Testis (tissue), 2 donors: ENCODE measurements at regions not wholly inside any gene's neighbourhood (a gene's known extent, or its start where the extent isn't known, plus 50 kb on each side); places are given as distances from the start of the nearest gene placed in this dataset.

Experiments used
- DNase-seq: peaks from one replicate; pipeline ENCODE4 v3.0.0-alpha.2; 2019
- H3K27ac ChIP-seq, 2 donors: fragments of 200-600 bp; sonication (generic); one replicate each; pipeline ENCODE4 v1.5.1; 2019
- H3K27me3 ChIP-seq: fragments of 200-600 bp; sonication (generic); one replicate; pipeline ENCODE4 v1.5.1; 2019
- H3K36me3 ChIP-seq: fragments of 200-600 bp; sonication (generic); one replicate; pipeline ENCODE4 v1.5.1; 2017; ENCODE audit warnings: low read depth; ENCODE audit errors: missing control alignments
- H3K4me1 ChIP-seq: fragments of 200-600 bp; sonication (generic); one replicate; pipeline ENCODE4 v1.5.1; 2019
- H3K4me3 ChIP-seq, 2 donors: fragments of 200-600 bp; sonication (generic); one replicate each; pipeline ENCODE4 v1.5.1; 2017 to 2019
- H3K9me3 ChIP-seq: fragments of 200-600 bp; sonication (generic); one replicate; pipeline ENCODE4 v1.5.1; 2017
- POLR2A ChIP-seq: fragments of 450-650 bp; IDR thresholded peaks from one replicate; pipeline ENCODE4 v1.6.1; 2017; ENCODE audit warnings: antibody characterized with exemption, mild to moderate bottlenecking, moderate library complexity
- WGBS, 2 donors: methylation state at CpG; one replicate each; pipeline ENCODE4 v1.1.5; 2018; 5-methylcytosine and 5-hydroxymethylcytosine counted together
- intact Hi-C: fragments of 100-400 bp; cut with DNase I; formaldehyde crosslinking; loops from one replicate; pipeline ENCODE4 v1.15.1; 2023; ENCODE audit warnings: low total_unique reads
- TF ChIP-seq, protein P1 (sequence below), 3 experiments: fragments of 450-650 bp in 2 of 3; fragments of 200-600 bp in 1 of 3; sonication (generic) in 1 of 3; IDR thresholded peaks; one replicate each; pipeline ENCODE4 v1.5.1; 2016 to 2019; ENCODE audit warnings: antibody characterized with exemption in 3 of 3, mild to moderate bottlenecking in 2 of 3, moderate library complexity in 1 of 3

DNA sequence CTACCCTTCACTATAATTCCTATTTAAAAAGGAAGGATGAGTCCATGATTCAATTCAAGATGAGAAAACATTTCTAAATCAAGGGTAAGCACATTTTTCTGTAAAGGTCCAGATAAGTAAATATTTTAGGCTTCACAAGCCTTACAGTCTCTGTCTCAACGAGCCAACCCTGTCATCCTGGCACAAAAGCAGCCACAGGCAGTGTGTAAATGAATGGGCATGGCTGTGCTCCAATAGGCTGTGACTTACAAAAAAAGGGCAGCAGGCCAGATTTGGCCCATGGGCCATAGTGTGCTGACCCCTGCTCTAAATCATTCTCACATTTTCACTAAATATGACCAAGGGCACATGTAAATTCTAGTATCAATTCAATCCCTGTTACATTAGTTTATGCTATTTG is 200.4 kb downstream of the WNT5A start:
- H3K4me1 ChIP-seq: no peaks in the 10 kb centered on the region
- TF ChIP-seq POLR2A: no peak
- TF ChIP-seq, protein P1, sequence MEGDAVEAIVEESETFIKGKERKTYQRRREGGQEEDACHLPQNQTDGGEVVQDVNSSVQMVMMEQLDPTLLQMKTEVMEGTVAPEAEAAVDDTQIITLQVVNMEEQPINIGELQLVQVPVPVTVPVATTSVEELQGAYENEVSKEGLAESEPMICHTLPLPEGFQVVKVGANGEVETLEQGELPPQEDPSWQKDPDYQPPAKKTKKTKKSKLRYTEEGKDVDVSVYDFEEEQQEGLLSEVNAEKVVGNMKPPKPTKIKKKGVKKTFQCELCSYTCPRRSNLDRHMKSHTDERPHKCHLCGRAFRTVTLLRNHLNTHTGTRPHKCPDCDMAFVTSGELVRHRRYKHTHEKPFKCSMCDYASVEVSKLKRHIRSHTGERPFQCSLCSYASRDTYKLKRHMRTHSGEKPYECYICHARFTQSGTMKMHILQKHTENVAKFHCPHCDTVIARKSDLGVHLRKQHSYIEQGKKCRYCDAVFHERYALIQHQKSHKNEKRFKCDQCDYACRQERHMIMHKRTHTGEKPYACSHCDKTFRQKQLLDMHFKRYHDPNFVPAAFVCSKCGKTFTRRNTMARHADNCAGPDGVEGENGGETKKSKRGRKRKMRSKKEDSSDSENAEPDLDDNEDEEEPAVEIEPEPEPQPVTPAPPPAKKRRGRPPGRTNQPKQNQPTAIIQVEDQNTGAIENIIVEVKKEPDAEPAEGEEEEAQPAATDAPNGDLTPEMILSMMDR (IDR thresholded peaks at IDR 0.05): no peak
- H3K27me3 ChIP-seq: no peaks in the 10 kb centered on the region
- 55 to 60% methylated on average over 1 of the region's 1 CpG for whole genome bisulfite sequencing, 2 donors
- H3K36me3 ChIP-seq: no peaks in the 10 kb centered on the region
- H3K9me3 ChIP-seq: no peaks in the 10 kb centered on the region
- intact Hi-C loops: no loop called here
- DNase-seq: no peak
- no peak overlapping the region for H3K27ac ChIP-seq
- no peak overlapping the region for H3K4me3 ChIP-seq

DNA sequence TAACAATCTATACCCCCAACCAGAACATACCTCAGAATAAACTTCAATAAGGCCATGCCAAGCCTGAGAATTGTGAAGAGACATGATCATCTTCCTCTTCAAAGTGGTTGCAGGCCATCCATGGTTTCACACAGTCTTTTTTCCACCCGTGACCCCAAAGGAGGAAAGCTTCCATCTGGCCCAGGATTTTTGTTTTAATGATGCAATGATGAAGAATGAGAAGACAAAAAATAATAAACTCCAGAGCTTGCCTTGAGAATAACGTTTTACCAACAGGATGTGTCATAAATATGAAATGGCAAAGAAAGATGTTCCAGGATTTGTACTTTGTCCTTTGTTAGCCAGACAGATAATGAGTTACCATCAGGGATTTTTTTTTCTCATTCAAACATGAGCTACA is 201.9 kb downstream of the WNT5A start:
- Histone ChIP-seq H3K27me3 (no peaks in the 10 kb centered on the region), H3K4me3 (no peak overlapping the region), H3K4me1 (no peaks in the 10 kb centered on the region), H3K36me3 (no peaks in the 10 kb centered on the region), H3K27ac (no peak overlapping the region), H3K9me3 (no peaks in the 10 kb centered on the region)
- 55 to 69% methylated on average over 2 of the region's 2 CpGs for WGBS, 2 donors
- no peak for DNase-seq
- TF ChIP-seq, protein P1 (IDR thresholded peaks at IDR 0.05): no peak
- TF ChIP-seq POLR2A: no peak
- intact Hi-C loops: no loop called here

DNA sequence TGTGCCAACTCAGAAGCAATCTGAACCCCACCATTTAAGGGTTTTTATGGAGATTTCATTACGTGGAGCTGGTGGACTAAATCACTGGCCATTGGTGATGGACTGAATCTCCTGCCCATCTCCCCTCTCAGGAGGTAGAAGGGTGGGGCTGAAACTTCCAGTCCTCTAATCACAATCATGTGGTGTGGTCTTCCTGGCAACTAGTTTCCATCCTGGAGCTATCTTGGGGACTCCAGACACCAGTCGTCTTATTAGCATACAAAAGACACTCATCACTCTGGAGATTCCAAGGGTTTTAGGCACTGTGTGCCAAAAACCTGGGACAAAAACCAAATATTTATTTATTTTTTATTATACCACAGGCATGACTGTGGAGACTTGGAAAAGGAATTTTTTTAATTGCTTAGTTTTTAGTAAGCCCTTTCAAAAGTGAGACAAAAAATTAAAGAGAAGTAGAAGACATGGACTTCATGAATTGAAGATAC is 203.6 kb downstream of the WNT5A start:
- no peak for DNase-seq
- intact Hi-C loops: no loop called here
- H3K9me3 ChIP-seq: no peaks in the 10 kb centered on the region
- H3K36me3 ChIP-seq: no peaks in the 10 kb centered on the region
- H3K27ac ChIP-seq: no peak overlapping the region
- no peaks in the 10 kb centered on the region for H3K27me3 ChIP-seq
- 87 to 93% methylated on average over 2 of the region's 2 CpGs for WGBS, 2 donors
- H3K4me1 ChIP-seq: no peaks in the 10 kb centered on the region
- H3K4me3 ChIP-seq: no peak overlapping the region
- TF ChIP-seq, protein P1 (IDR thresholded peaks at IDR 0.05): no peak
- no peak for TF ChIP-seq POLR2A

- Histone ChIP-seq H3K36me3 (no peaks in the 10 kb centered on the region), H3K27ac (no peak overlapping the region), H3K4me3 (no peak overlapping the region), H3K4me1 (no peaks in the 10 kb centered on the region), H3K27me3 (no peaks in the 10 kb centered on the region), H3K9me3 (no peaks in the 10 kb centered on the region)
- TF ChIP-seq, protein P1 (IDR thresholded peaks at IDR 0.05): no peak
- TF ChIP-seq POLR2A: no peak
- WGBS, 2 donors: 91 to 95% methylated on average over 4 of the region's 4 CpGs
- DNase-seq: no peak
- intact Hi-C loops: no loop called here
Measured at GRCh38 chr3:55282994-55283393, 204.1 kb downstream of the WNT5A start.

- Histone ChIP-seq H3K27ac (no peak overlapping the region), H3K4me3 (no peak overlapping the region), H3K27me3 (no peaks in the 10 kb centered on the region), H3K36me3 (no peaks in the 10 kb centered on the region), H3K9me3 (no peaks in the 10 kb centered on the region), H3K4me1 (peaks cover 11% of the 10 kb centered on the region)
- intact Hi-C loops: no loop called here
- peak; percentile 52 for DNase-seq
- no peak for TF ChIP-seq POLR2A
- TF ChIP-seq, protein P1 (IDR thresholded peaks at IDR 0.05): no peak
- WGBS, 2 donors: 28 to 32% methylated on average over 2 of the region's 2 CpGs
Measured at GRCh38 chr3:55272031-55272645, 215.0 kb downstream of the WNT5A start.
